T-helper 22 cell (primary cell): ENCODE measurements at regions not wholly inside any gene's neighbourhood (a gene's known extent, or its start where the extent isn't known, plus 50 kb on each side); places are given as distances from the start of the nearest gene placed in this dataset.

Experiments used
- DNase-seq: peaks from one replicate; pipeline ENCODE4 v3.0.0-alpha.2; 2020; ENCODE audit warnings: low read depth

DNA sequence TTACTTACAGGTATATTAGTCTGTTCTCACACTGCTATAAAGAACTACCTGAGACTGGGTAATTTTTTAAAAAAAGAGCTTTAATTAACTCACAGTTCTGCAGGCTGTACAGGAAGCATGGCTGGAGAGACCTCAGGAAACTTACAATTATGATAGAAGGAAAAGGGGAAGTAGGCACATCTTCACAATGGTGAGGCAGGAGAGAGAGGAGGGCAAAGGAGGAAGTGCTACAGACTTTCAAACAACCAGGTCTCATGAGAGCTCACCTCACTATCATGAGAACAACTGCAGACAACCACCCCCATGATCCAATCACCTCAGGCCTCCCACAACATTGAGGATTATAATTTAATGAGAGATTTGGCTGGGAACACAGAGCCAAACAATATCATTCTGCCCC is 511.7 kb downstream of the SLITRK6 start:
- DNase-seq = no peak

DNA sequence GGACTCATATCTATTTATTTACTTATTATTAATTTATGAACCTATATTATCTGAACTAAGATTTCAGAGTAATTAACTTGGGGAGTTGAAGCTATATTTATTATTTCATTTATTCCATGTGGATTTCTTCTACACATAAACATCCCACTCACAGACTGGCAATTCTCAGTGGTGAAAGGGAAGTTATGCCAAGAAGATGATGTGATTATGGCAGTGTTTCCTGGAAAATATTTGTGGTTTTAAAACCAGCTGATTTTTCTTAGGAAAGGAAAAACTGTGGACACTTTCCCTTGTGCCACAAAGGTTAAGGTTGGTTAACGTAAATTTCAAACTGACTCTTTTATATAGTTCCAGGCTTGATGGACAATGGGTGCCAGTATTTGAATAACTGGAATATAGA is 513.1 kb downstream of the SLITRK6 start:
- no peak for DNase-seq

DNA sequence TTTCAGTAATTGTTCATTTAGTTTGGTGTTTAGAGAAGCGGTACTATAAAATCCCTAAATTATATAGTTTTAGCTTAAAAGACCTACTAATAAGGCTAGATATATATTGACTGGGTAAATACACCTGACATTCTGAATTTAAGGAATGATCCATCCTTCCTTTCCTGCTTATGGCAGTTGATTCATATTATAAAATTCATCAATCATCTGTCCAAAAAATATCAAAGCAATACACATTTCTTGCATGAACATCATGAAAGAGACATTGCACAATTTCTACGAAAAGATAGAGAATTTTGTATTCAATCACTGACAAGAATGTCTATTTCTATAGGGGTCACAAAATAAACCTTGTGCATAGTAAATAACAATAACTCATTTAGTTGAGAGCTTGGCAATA is 514.9 kb downstream of the SLITRK6 start:
- no peak for DNase-seq

GRCh38 chr13:85283408-85283807 is 515.8 kb downstream of the SLITRK6 start:
- DNase-seq = no peak

- no peak for DNase-seq
These were observed 516.3 kb downstream of the SLITRK6 start for GRCh38 chr13:85282876-85283275.

DNA sequence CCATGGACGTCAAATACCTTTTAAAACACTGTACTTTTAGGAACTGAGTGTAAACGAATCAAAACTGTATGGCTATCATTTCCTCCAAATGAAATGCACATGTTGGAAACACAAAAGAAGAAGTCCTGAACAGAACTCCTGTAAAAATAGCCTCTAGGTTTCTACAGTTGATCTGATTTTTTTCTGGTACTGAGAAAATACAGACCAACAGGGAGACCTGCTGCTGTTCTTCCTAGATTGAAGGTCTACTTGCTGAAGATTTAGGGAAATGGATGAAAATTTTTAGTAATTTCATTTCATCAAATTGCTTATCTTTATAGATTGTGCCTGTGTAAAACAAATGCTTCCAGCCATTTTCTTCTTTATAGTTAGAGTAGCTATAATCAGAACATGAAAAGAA is 520.4 kb downstream of the SLITRK6 start:
- no peak for DNase-seq

- DNase-seq = no peak
These were observed 521.5 kb downstream of the SLITRK6 start for GRCh38 chr13:85277748-85278147.

GRCh38 chr13:85266771-85267170 is 532.4 kb downstream of the SLITRK6 start:
- no peak for DNase-seq

DNA sequence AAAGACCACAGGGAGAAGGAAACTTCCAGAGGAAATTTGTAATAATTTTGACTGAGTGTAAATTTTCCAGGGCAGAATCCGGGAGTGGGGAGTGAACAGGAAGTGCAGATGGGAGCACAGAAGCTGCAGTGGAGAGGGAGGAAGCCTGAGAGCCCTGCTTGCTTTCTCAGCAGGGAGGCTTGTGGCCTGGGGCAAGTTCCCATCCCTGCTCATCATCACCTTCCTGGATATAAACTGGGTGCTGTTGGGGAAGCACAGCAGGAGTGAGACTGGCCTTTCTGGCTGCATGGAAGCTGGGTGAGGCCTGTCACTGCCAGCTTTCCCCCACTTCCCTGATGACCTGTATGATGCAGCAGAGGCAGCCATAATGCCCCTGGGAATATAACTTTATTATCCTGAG is 532.9 kb downstream of the SLITRK6 start:
- DNase-seq = no peak

GRCh38 chr13:85265296-85265695 is 533.9 kb downstream of the SLITRK6 start:
- DNase-seq = no peak

GRCh38 chr13:85262499-85262898 is 536.7 kb downstream of the SLITRK6 start:
- DNase-seq = no peak

GRCh38 chr13:85261757-85262346 is 537.4 kb downstream of the SLITRK6 start:
- no peak for DNase-seq

DNA sequence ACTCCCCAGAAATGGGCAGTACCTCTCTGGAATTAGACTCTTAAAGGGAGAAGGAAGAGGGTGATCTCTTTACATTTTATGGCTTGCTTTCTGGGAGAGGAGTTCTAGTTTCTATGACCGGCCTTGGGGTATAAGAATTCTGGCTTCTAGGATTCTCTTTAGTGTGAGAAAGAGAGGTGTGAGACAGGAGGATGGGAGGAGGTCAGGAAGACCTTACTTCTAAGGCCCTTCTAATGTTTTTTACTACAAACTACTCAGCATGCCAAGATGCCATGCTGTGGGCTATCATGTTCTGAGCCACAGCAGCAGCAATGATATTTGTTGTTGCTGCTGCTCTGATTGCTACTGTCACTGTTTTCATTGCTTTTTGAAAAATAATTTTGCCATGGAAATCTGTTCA is 538.3 kb downstream of the SLITRK6 start:
- DNase-seq = no peak

- no peak for DNase-seq
These were observed 543.2 kb downstream of the SLITRK6 start for GRCh38 chr13:85255978-85256377.

- no peak for DNase-seq
These were observed 544.6 kb downstream of the SLITRK6 start for GRCh38 chr13:85254641-85255040.

DNA sequence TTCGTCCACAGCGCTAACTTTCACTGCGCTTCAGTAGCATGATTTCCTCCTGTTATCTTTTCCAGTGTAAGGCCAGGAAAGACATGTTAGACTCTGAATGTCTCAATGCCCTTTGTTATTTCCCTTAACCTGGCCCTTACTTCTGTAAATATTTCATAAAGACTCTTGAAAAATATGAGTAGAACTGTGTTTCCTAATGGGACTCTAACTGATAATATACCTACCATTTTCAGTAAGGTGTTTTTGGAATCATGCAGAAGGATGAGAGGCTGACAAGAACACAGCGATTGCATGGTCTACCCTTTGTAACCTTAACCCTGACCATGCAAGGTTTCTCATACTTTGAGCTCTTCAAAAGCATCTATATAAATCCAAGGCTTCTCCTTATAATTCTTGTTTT is 550.1 kb downstream of the SLITRK6 start:
- no peak for DNase-seq

DNA sequence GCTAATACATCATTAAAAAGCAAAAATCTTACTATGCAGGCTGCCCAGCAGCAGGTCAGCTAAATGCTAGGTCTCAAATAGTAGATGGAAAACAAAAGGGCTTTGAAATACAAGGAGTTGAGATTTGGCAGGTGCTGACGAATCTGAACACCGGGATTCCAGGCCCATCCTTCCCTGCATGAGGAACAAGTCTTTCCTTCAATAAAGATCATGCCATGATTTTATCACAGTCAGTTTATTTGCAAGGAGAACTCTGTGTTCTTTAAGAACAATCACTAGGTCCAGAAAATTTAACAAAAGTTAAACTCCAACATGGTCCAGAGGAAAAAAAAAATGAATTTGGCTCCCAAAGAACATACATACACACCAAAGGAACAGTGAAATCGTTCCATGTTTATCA is 551.4 kb downstream of the SLITRK6 start:
- no peak for DNase-seq

DNA sequence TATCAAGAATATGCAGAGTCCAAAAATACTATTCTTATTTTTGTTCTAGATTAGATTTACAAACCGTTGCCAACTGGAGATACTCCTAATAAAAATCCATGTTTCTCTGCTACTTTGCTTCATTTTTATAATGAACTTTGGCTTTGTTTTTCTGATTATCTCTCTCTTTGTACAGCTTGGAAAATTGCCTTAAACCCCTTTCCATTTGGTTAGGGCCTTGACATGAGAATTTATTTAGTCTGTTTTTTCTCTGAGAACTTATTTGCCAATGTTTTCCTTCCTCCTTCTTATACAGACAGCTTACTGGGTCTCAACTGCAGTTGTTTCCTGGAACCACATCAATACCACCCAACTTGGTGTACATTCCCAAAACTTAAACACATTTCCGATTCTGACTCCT is 555.4 kb downstream of the SLITRK6 start:
- no peak for DNase-seq

DNA sequence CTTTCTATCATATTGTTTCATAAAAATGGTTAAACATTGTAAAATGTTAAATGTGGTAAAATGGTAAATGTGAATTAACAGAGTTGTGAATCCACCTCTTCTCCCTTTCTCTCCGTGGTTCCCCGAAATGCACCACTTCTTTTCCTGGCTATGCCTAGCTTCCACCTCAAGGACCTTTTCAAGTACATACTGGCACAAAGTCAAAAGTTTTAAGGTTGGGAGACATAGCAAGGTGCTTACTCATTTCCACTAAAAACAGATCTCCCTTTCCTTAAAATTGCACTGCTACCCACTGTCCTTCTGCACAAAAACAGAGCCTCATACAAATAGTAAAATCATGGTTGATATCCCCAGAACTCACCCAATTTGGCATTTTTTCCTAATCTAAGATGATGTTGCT is 558.2 kb downstream of the SLITRK6 start:
- no peak for DNase-seq

GRCh38 chr13:85236413-85236812 is 562.8 kb downstream of the SLITRK6 start:
- no peak for DNase-seq

- no peak for DNase-seq
These were observed 568.5 kb downstream of the SLITRK6 start for GRCh38 chr13:85230691-85231093.

DNA sequence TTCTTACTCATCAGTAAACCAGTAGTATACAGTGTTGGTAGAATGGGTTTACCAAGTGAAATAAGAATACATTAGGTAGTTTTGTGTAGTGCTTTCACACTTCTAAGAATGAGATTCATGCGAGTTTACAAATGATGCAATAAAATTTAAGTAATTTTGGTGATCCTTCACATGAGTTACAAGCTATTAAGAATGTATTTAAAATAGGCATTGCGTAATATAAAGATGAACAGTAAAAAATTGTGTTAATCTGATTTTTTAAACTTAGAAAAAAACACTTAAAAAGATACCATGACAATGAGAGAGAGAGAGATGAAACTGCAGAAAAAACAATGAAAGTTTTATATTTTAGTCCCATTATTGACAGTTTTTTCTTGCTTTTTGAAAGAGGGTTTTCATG is 570.5 kb downstream of the SLITRK6 start:
- DNase-seq = no peak

DNA sequence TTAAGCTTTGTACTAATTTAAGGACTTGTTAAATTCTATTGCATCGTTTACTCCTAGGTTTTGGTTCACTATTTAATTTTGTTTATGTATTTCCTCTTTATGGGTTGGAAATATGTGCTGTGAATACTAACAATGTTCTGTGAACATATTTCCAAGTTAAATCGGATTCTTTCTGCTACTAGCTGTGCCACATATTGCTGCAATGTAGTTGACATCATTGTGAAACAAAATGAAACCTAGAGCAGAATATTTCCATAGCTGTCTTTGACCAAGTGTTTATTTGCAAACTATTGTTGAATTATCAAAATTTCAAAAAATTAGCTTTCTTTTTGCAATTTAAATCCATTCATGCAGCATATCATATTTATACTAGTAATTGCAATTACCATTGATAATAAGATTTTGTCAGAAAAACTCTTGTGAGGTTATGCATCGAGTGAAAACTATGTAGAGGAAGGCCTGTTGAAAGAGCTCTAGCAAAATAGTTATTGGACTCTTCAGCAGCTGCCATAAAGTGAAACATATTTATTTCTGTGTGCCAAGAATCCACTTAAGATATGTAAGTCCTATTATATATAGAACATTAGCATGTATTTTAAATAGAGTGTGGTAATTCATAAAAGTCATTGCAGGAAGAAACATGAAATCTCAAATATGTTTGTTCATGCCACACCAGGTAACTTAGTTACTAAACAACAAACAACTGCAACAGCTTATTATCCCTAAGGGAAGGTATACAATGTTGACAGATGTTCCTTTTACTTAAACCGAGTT is 575.1 kb downstream of the SLITRK6 start:
- no peak for DNase-seq

DNA sequence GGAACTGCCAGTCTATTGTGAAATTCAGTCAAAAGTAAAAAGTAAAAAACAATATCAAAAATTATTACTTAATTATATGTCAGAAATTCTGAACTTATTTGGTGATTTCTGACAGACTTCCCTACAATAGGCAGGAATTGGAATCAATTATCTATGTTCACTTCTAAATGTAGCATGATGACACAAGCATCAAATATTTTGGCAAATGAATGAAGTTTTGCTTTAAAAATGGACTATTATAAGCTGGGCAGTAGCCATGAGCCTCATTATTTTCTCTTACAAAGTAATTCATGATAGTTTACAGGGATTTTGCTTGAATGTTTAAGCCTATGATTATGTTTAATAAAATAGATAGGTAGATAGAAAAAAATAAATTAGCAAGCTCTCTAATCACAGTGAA is 582.6 kb downstream of the SLITRK6 start:
- no peak for DNase-seq
